Panc1 (cell line): ENCODE measurements at regions not wholly inside any gene's neighbourhood (a gene's known extent, or its start where the extent isn't known, plus 50 kb on each side); places are given as distances from the start of the nearest gene placed in this dataset.

Source experiments
- ATAC-seq: fragments of 200-7000 bp; cut with Tn5 transposase; 2 replicates; pipeline ENCODE4 v1.9.1; 2020; ENCODE audit warnings: mild to moderate bottlenecking, moderate library complexity
- BruUV-seq: library from RNA; stranded (reverse); fragments of 400-500 nt; replicated peaks from 2 replicates; lab custom pipeline; 2021; lab: Mats Ljungman, UMichigan
- CTCF ChIA-PET: fragments of 300-600 bp; sonication (Branson Sonifier 250); formaldehyde crosslinking; loops from one replicate; lab custom pipeline; 2022; ENCODE audit warnings: antibody characterized with exemption; lab: Charles Lee
- POLR2A ChIA-PET: fragments of 300-600 bp; sonication (Branson Sonifier 250); formaldehyde crosslinking; loops from one replicate; lab custom pipeline; 2022; ENCODE audit warnings: antibody characterized with exemption; lab: Charles Lee
- DNase-seq: peaks from one replicate; pipeline ENCODE4 v3.0.0-alpha.2; 2010; ENCODE audit warnings: low read depth, low spot score
- H3K27ac ChIP-seq: 2 replicates; pipeline ENCODE4 v1.5.1; 2011; ENCODE audit warnings: mild to moderate bottlenecking, low read length, inconsistent platforms
- H3K27me3 ChIP-seq: fragments of 200-500 bp; sonication (Bioruptor generic); 2 replicates; pipeline ENCODE4 v1.6.0; 2014; ENCODE audit warnings: low read length, inconsistent platforms; ENCODE audit not compliant: control insufficient read depth, insufficient read depth
- H3K36me3 ChIP-seq: fragments of 200-500 bp; sonication (Bioruptor generic); 2 replicates; pipeline ENCODE4 v1.5.1; 2014; ENCODE audit warnings: inconsistent platforms, mild to moderate bottlenecking, low read length, moderate library complexity; ENCODE audit not compliant: control insufficient read depth, insufficient read depth
- H3K4me1 ChIP-seq: 2 replicates; pipeline ENCODE4 v1.5.1; 2011; ENCODE audit warnings: inconsistent platforms, mild to moderate bottlenecking, low read length, moderate library complexity; ENCODE audit not compliant: control insufficient read depth, insufficient read depth
- H3K4me3 ChIP-seq, 2 experiments: 2 replicates each; pipeline ENCODE4 v1.5.1; 2011 to 2012; ENCODE audit warnings: low read depth in 2 of 2, low read length in 2 of 2, mild to moderate bottlenecking in 2 of 2, inconsistent platforms in 1 of 2, moderate library complexity in 1 of 2
- H3K9me3 ChIP-seq: fragments of 200-500 bp; sonication (Bioruptor generic); 2 replicates; pipeline ENCODE4 v1.5.1; 2014; ENCODE audit warnings: low read depth, mild to moderate bottlenecking, inconsistent platforms, low read length, moderate library complexity; ENCODE audit not compliant: control insufficient read depth, insufficient read depth
- POLR2AphosphoS5 ChIP-seq: IDR thresholded peaks from 2 replicates; pipeline ENCODE4 v1.6.1; 2012; ENCODE audit warnings: mild to moderate bottlenecking, low read depth, low read length, moderate library complexity
- SIN3A ChIP-seq: IDR thresholded peaks from 2 replicates; pipeline ENCODE4 v1.6.1; 2012; ENCODE audit warnings: low read depth, mild to moderate bottlenecking, low read length, moderate library complexity, borderline replicate concordance; ENCODE audit not compliant: insufficient read depth
- TCF7L2 ChIP-seq: IDR thresholded peaks from 2 replicates; pipeline ENCODE4 v1.6.1; 2011; ENCODE audit warnings: mild to moderate bottlenecking, low read depth, low read length, inconsistent platforms
- in situ Hi-C: cut with HindIII; loops from 2 replicates; pipeline ENCODE4 v1.10.0; 2016; ENCODE audit warnings: low sequenced_read_pairs, low pct_unique_long_range_greater_than_20kb
- intact Hi-C: fragments of 100-400 bp; cut with micrococcal nuclease; formaldehyde crosslinking; loops from one replicate; pipeline ENCODE4 v1.10.0; 2022; ENCODE audit not compliant: unreplicated experiment
- TF ChIP-seq, protein P1 (sequence below), 2 experiments: IDR thresholded peaks; 2 replicates each; pipeline ENCODE4 v1.6.1; 2011 to 2012; ENCODE audit warnings: low read depth in 2 of 2, control low read depth in 1 of 2, low read length in 1 of 2, mild to moderate bottlenecking in 1 of 2, moderate library complexity in 1 of 2; ENCODE audit not compliant: insufficient read depth in 1 of 2
- TF ChIP-seq, protein P2 (sequence below): fragments of 450-650 bp; IDR thresholded peaks from 2 replicates; pipeline ENCODE4 v1.5.1; 2017; ENCODE audit warnings: mild to moderate bottlenecking

DNA sequence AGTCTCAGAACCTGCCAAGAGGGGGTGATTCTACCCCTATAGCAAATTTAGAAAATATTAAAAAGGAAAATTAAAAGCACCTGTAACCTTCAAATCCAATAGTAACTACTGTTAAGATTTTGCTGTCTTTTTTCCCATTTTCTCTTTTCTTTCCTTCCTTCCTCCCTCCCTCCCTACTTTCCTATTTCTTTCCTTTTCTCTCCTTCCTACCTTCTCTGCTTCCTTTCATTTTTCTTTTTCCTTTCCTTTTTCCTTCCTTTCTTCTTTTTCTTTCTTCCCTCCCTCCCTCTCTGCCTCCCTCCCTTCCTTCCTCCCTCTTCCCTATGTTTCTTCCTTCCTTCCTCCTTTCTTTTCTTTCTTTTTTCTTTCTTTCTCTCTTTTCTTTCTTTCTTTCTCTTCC is 120.2 kb upstream of the KCTD7 start:
- no peak overlapping the region for H3K4me3 ChIP-seq
- no TSS peak for BruUV-seq
- H3K9me3 ChIP-seq = no peaks in the 10 kb centered on the region
- DNase-seq = no peak
- H3K36me3 ChIP-seq = no peaks in the 10 kb centered on the region
- in situ Hi-C loops (no loop called here), intact Hi-C loops (no loop called here)
- H3K4me1 ChIP-seq = no peaks in the 10 kb centered on the region
- no peak for ATAC-seq
- TF ChIP-seq, protein P1, sequence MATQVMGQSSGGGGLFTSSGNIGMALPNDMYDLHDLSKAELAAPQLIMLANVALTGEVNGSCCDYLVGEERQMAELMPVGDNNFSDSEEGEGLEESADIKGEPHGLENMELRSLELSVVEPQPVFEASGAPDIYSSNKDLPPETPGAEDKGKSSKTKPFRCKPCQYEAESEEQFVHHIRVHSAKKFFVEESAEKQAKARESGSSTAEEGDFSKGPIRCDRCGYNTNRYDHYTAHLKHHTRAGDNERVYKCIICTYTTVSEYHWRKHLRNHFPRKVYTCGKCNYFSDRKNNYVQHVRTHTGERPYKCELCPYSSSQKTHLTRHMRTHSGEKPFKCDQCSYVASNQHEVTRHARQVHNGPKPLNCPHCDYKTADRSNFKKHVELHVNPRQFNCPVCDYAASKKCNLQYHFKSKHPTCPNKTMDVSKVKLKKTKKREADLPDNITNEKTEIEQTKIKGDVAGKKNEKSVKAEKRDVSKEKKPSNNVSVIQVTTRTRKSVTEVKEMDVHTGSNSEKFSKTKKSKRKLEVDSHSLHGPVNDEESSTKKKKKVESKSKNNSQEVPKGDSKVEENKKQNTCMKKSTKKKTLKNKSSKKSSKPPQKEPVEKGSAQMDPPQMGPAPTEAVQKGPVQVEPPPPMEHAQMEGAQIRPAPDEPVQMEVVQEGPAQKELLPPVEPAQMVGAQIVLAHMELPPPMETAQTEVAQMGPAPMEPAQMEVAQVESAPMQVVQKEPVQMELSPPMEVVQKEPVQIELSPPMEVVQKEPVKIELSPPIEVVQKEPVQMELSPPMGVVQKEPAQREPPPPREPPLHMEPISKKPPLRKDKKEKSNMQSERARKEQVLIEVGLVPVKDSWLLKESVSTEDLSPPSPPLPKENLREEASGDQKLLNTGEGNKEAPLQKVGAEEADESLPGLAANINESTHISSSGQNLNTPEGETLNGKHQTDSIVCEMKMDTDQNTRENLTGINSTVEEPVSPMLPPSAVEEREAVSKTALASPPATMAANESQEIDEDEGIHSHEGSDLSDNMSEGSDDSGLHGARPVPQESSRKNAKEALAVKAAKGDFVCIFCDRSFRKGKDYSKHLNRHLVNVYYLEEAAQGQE (IDR thresholded peaks at IDR 0.05; ENCODE audit: insufficient read depth in 1 of 2, low read depth in 2 of 2, low read length in 1 of 2) = no peak
- TF ChIP-seq TCF7L2 (no peak), POLR2AphosphoS5 (no peak), SIN3A (no peak)
- TF ChIP-seq, protein P2, sequence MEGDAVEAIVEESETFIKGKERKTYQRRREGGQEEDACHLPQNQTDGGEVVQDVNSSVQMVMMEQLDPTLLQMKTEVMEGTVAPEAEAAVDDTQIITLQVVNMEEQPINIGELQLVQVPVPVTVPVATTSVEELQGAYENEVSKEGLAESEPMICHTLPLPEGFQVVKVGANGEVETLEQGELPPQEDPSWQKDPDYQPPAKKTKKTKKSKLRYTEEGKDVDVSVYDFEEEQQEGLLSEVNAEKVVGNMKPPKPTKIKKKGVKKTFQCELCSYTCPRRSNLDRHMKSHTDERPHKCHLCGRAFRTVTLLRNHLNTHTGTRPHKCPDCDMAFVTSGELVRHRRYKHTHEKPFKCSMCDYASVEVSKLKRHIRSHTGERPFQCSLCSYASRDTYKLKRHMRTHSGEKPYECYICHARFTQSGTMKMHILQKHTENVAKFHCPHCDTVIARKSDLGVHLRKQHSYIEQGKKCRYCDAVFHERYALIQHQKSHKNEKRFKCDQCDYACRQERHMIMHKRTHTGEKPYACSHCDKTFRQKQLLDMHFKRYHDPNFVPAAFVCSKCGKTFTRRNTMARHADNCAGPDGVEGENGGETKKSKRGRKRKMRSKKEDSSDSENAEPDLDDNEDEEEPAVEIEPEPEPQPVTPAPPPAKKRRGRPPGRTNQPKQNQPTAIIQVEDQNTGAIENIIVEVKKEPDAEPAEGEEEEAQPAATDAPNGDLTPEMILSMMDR = no peak
- no peaks in the 10 kb centered on the region for H3K27me3 ChIP-seq
- H3K27ac ChIP-seq = no peak overlapping the region
- POLR2A ChIA-PET = no interaction called here
- CTCF ChIA-PET = interaction anchor here (0.5 kb wide), 1 partner anchor 14 kb away, joined by 6 read pairs; no protein-coding TSS in a partner anchor

DNA sequence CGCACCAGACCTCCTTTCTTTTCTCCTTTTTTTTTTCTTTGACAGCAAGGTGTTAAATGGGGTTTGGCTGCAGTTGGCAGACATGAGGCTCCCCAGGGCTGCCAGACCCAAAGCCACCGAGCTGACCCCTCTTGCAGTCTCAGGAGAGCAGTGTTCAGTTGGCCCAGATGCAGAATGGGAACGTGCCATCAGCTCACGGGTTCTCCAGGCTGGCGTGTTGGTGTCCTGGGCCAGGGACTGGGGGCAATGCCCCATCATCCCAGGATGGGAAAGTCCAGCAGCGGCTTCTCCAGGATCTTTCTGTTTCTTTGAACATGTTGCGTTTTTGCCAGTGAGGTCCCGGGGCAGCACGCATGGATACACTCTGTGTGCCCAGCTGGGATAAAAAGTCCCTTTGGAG is 114.6 kb upstream of the KCTD7 start:
- ATAC-seq (no peak), DNase-seq (no peak)
- ChIA-PET POLR2A (no interaction called here), CTCF (interaction anchor here (0.6 kb wide), 1 partner anchor 483 kb away, joined by 6 read pairs; no protein-coding TSS in a partner anchor)
- Histone ChIP-seq H3K27me3 (no peaks in the 10 kb centered on the region), H3K4me1 (no peaks in the 10 kb centered on the region), H3K9me3 (no peaks in the 10 kb centered on the region), H3K4me3 (no peak overlapping the region), H3K36me3 (no peaks in the 10 kb centered on the region), H3K27ac (no peak overlapping the region)
- intact Hi-C loops (no loop called here), in situ Hi-C loops (no loop called here)
- BruUV-seq = no TSS peak
- TF ChIP-seq SIN3A (no peak), TCF7L2 (no peak), POLR2AphosphoS5 (no peak)
- TF ChIP-seq, protein P2 = no peak
- TF ChIP-seq, protein P1 (IDR thresholded peaks at IDR 0.05; ENCODE audit: insufficient read depth in 1 of 2, low read depth in 2 of 2, low read length in 1 of 2) = no peak
